HEK293 (cell line): ENCODE measurements at regions not wholly inside any gene's neighbourhood (a gene's known extent, or its start where the extent isn't known, plus 50 kb on each side); places are given as distances from the start of the nearest gene placed in this dataset.

ENCODE experiments used
- CTCF ChIA-PET: fragments of 350-600 bp; formaldehyde crosslinking; extraction: SDS; loops from one replicate; lab custom pipeline; 2021; ENCODE audit warnings: antibody characterized with exemption; lab: Yijun Ruan, JAX
- POLR2A ChIA-PET: fragments of 300-600 bp; formaldehyde crosslinking; extraction: SDS; loops from one replicate; lab custom pipeline; 2020; ENCODE audit warnings: antibody characterized with exemption, inconsistent platforms; lab: Yijun Ruan, JAX
- H3K27ac ChIP-seq: fragments of 200-500 bp; sonication (Bioruptor generic); 2 replicates; pipeline ENCODE4 v1.5.1; 2014; ENCODE audit warnings: low read depth, low read length, control low read depth, inconsistent platforms; ENCODE audit errors: extremely low read depth
- H3K36me3 ChIP-seq, 2 experiments: fragments of 200-500 bp in 1 of 2; sonication (Bioruptor generic) in 1 of 2; 1 replicate in 1 of 2; 2 replicates in 1 of 2; pipeline ENCODE4 v1.5.1; 2014 to 2017; ENCODE audit warnings: inconsistent platforms in 2 of 2, low read length in 2 of 2; ENCODE audit not compliant: control insufficient read depth in 2 of 2, insufficient read depth in 1 of 2
- H3K4me1 ChIP-seq: fragments of 200-500 bp; sonication (Bioruptor generic); 2 replicates; pipeline ENCODE4 v1.5.1; 2014; ENCODE audit warnings: mild to moderate bottlenecking, low read length, inconsistent platforms; ENCODE audit not compliant: control insufficient read depth, insufficient read depth
- H3K4me3 ChIP-seq: 2 replicates; pipeline ENCODE4 v1.5.1; 2011; ENCODE audit warnings: low read depth, mild to moderate bottlenecking, control low read depth, low read length, moderate library complexity
- H3K9me3 ChIP-seq: fragments of 200-500 bp; sonication (Bioruptor generic); 2 replicates; pipeline ENCODE4 v1.5.1; 2014; ENCODE audit warnings: low read depth, low read length, inconsistent platforms; ENCODE audit not compliant: control insufficient read depth, insufficient read depth
- GLIS2 ChIP-seq: fragments of 450-650 bp; formaldehyde crosslinking; IDR thresholded peaks from 2 replicates; pipeline ENCODE4 v1.5.1; 2016; ENCODE audit warnings: missing biosample characterization, missing genetic modification characterization
- HOXD13 ChIP-seq: sonication (generic); formaldehyde crosslinking; IDR thresholded peaks from 2 replicates; pipeline ENCODE4 v1.8.0; 2022; ENCODE audit warnings: missing genetic modification reagents, borderline replicate concordance
- IKZF3 ChIP-seq: fragments of 450-650 bp; IDR thresholded peaks from 2 replicates; pipeline ENCODE4 v1.5.0; 2018; ENCODE audit warnings: missing biosample characterization, mild to moderate bottlenecking, missing genetic modification characterization, moderate library complexity
- KLF8 ChIP-seq: fragments of 450-650 bp; formaldehyde crosslinking; IDR thresholded peaks from 2 replicates; pipeline ENCODE4 v1.5.1; 2016; ENCODE audit warnings: missing biosample characterization, missing genetic modification characterization
- KLF9 ChIP-seq: fragments of 450-650 bp; formaldehyde crosslinking; IDR thresholded peaks from 2 replicates; pipeline ENCODE4 v1.5.1; 2016; ENCODE audit warnings: missing biosample characterization, missing genetic modification characterization, low read depth
- MEIS1 ChIP-seq: sonication (generic); formaldehyde crosslinking; IDR thresholded peaks from 2 replicates; pipeline ENCODE4 v1.8.1; 2022; ENCODE audit warnings: missing genetic modification reagents, mild to moderate bottlenecking, borderline replicate concordance
- REPIN1 ChIP-seq: fragments of 450-650 bp; formaldehyde crosslinking; IDR thresholded peaks from 2 replicates; pipeline ENCODE4 v1.5.1; 2017; ENCODE audit warnings: missing biosample characterization, missing genetic modification characterization, low read depth
- SP2 ChIP-seq: fragments of 450-650 bp; formaldehyde crosslinking; IDR thresholded peaks from 2 replicates; pipeline ENCODE4 v1.5.1; 2016; ENCODE audit warnings: missing biosample characterization, missing genetic modification characterization
- SP3 ChIP-seq: fragments of 450-650 bp; formaldehyde crosslinking; IDR thresholded peaks from 2 replicates; pipeline ENCODE4 v1.5.1; 2016; ENCODE audit warnings: missing biosample characterization, missing genetic modification characterization
- ZBTB21 ChIP-seq: fragments of 450-650 bp; formaldehyde crosslinking; IDR thresholded peaks from 2 replicates; pipeline ENCODE4 v1.5.1; 2017; ENCODE audit warnings: missing biosample characterization, missing genetic modification characterization
- ZFP69B ChIP-seq: fragments of 450-650 bp; formaldehyde crosslinking; IDR thresholded peaks from 2 replicates; pipeline ENCODE4 v1.5.1; 2016; ENCODE audit warnings: missing biosample characterization, missing genetic modification characterization
- ZIC2 ChIP-seq: fragments of 450-650 bp; formaldehyde crosslinking; IDR thresholded peaks from 2 replicates; pipeline ENCODE4 v1.5.1; 2016; ENCODE audit warnings: missing biosample characterization, missing genetic modification characterization
- ZNF146 ChIP-seq: fragments of 450-650 bp; formaldehyde crosslinking; IDR thresholded peaks from 2 replicates; pipeline ENCODE4 v1.5.1; 2016; ENCODE audit warnings: missing biosample characterization, missing genetic modification characterization
- ZNF155 ChIP-seq: fragments of 450-650 bp; formaldehyde crosslinking; IDR thresholded peaks from 2 replicates; pipeline ENCODE4 v1.5.1; 2016; ENCODE audit warnings: missing biosample characterization, missing genetic modification characterization
- ZNF2 ChIP-seq: fragments of 450-650 bp; formaldehyde crosslinking; IDR thresholded peaks from 2 replicates; pipeline ENCODE4 v1.5.1; 2016; ENCODE audit warnings: missing biosample characterization, missing genetic modification characterization
- ZNF211 ChIP-seq: fragments of 450-650 bp; formaldehyde crosslinking; IDR thresholded peaks from 2 replicates; pipeline ENCODE4 v1.5.1; 2016; ENCODE audit warnings: low read depth, missing biosample characterization, missing genetic modification characterization
- ZNF221 ChIP-seq: fragments of 450-650 bp; formaldehyde crosslinking; IDR thresholded peaks from 2 replicates; pipeline ENCODE4 v1.5.1; 2017; ENCODE audit warnings: missing biosample characterization, missing genetic modification characterization, borderline replicate concordance
- ZNF223 ChIP-seq: fragments of 450-650 bp; formaldehyde crosslinking; IDR thresholded peaks from 2 replicates; pipeline ENCODE4 v1.5.1; 2016; ENCODE audit warnings: missing biosample characterization, missing genetic modification characterization
- ZNF248 ChIP-seq: fragments of 450-650 bp; formaldehyde crosslinking; IDR thresholded peaks from 2 replicates; pipeline ENCODE4 v1.5.1; 2017; ENCODE audit warnings: missing biosample characterization, missing genetic modification characterization
- ZNF426 ChIP-seq: fragments of 450-650 bp; formaldehyde crosslinking; IDR thresholded peaks from 2 replicates; pipeline ENCODE4 v1.5.1; 2017; ENCODE audit warnings: missing biosample characterization, missing genetic modification characterization, mild to moderate bottlenecking, inconsistent platforms, moderate library complexity
- ZNF48 ChIP-seq: fragments of 450-650 bp; formaldehyde crosslinking; IDR thresholded peaks from 2 replicates; pipeline ENCODE4 v1.5.1; 2016; ENCODE audit warnings: missing biosample characterization, missing genetic modification characterization
- ZNF521 ChIP-seq: fragments of 450-650 bp; formaldehyde crosslinking; IDR thresholded peaks from 2 replicates; pipeline ENCODE4 v1.5.1; 2017; ENCODE audit warnings: missing biosample characterization, mild to moderate bottlenecking, missing genetic modification characterization
- ZNF621 ChIP-seq: fragments of 450-650 bp; formaldehyde crosslinking; IDR thresholded peaks from 2 replicates; pipeline ENCODE4 v1.5.1; 2017; ENCODE audit warnings: missing biosample characterization, missing genetic modification characterization
- ZNF837 ChIP-seq: fragments of 450-650 bp; formaldehyde crosslinking; IDR thresholded peaks from 2 replicates; pipeline ENCODE4 v1.5.1; 2016; ENCODE audit warnings: missing biosample characterization, missing genetic modification characterization
- ZNF843 ChIP-seq: fragments of 450-650 bp; formaldehyde crosslinking; IDR thresholded peaks from 2 replicates; pipeline ENCODE4 v1.5.1; 2016; ENCODE audit warnings: missing biosample characterization, missing genetic modification characterization
- ZSCAN16 ChIP-seq: fragments of 450-650 bp; formaldehyde crosslinking; IDR thresholded peaks from 2 replicates; pipeline ENCODE4 v1.5.1; 2016; ENCODE audit warnings: missing biosample characterization, missing genetic modification characterization
- TF ChIP-seq, protein P1 (sequence below): fragments of 450-650 bp; formaldehyde crosslinking; IDR thresholded peaks from 2 replicates; pipeline ENCODE4 v1.5.1; 2016; ENCODE audit warnings: missing biosample characterization, missing genetic modification characterization
- TF ChIP-seq, protein P2 (sequence below): fragments of 450-650 bp; formaldehyde crosslinking; IDR thresholded peaks from 2 replicates; pipeline ENCODE4 v1.5.1; 2016; ENCODE audit warnings: missing biosample characterization, missing genetic modification characterization
- TF ChIP-seq, protein P3 (sequence below): IDR thresholded peaks from 2 replicates; pipeline ENCODE4 v1.6.1; 2011; ENCODE audit warnings: mild to moderate bottlenecking, low read depth, low read length, borderline replicate concordance

DNA sequence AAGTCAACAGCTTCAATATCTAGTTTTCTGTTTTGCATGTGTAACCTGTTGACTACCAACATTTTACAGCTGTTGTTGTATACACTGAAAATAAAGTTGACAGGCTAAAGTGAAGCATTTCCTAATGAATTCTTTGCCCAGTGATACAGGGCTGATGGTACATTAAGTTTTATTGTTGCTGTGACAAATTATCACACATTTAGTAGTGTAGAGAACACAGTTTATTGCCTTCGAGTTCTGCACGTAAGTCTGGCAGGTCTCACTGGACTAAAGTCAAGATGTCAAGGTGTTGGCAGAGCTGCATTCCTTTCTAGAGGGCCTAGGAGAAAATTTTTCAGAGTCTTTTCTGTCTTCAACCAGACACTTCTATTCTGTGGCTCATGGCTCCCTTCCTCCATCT lies 184.2 kb downstream of the SLITRK6 start:
- Histone ChIP-seq H3K4me1 (no peaks in the 10 kb centered on the region), H3K9me3 (no peaks in the 10 kb centered on the region), H3K36me3 (no peaks in the 10 kb centered on the region), H3K4me3 (no peak overlapping the region), H3K27ac (no peak overlapping the region)
- TF ChIP-seq GLIS2 = no peak
- TF ChIP-seq ZNF223 = no peak
- TF ChIP-seq KLF9 (tag by site-specific recombination) = no peak
- no peak for TF ChIP-seq ZNF146
- TF ChIP-seq ZSCAN16 (tag by site-specific recombination) = no peak
- no peak for TF ChIP-seq ZNF521 (tag by site-specific recombination)
- no peak for TF ChIP-seq MEIS1 (CRISPR knock-in tag)
- no peak for TF ChIP-seq ZIC2 (tag by site-specific recombination)
- TF ChIP-seq SP2 (tag by site-specific recombination) = no peak
- no peak for TF ChIP-seq ZNF621 (tag by site-specific recombination)
- TF ChIP-seq KLF8 (tag by site-specific recombination) = no peak
- no peak for TF ChIP-seq ZNF221 (tag by site-specific recombination)
- TF ChIP-seq ZFP69B = no peak
- TF ChIP-seq ZBTB21 (tag by site-specific recombination) = no peak
- TF ChIP-seq SP3 (tag by site-specific recombination) = no peak
- no peak for TF ChIP-seq ZNF426
- POLR2A ChIA-PET = no interaction called here
- CTCF ChIA-PET = no interaction called here

DNA sequence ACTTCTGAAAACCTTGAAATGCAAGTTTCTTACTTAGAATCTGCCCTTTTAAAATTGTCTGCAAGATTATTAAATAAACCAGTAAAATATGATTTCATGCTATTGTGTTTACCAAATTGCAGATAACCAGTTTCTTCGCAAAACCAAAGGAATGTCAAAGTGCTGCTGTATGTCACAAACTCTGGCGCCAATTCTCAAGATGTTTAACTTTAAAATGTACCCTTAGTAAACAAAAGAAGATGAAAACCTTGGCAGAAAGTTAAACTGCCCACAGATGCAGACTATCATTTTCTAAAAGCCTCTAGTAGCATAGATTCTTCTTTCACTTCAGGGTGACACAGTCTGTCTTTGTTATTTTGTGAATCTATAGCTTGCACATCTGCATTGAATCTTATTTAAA lies 189.2 kb downstream of the SLITRK6 start:
- Histone ChIP-seq H3K4me1 (no peaks in the 10 kb centered on the region), H3K36me3 (no peaks in the 10 kb centered on the region), H3K9me3 (no peaks in the 10 kb centered on the region), H3K27ac (no peak overlapping the region), H3K4me3 (no peak overlapping the region)
- POLR2A ChIA-PET = no interaction called here
- CTCF ChIA-PET = no interaction called here
- no peak for TF ChIP-seq ZNF211 (tag by site-specific recombination)
- no peak for TF ChIP-seq ZNF155 (tag by site-specific recombination)
- no peak for TF ChIP-seq IKZF3
- no peak for TF ChIP-seq ZNF48 (tag by site-specific recombination)
- TF ChIP-seq, protein P1, sequence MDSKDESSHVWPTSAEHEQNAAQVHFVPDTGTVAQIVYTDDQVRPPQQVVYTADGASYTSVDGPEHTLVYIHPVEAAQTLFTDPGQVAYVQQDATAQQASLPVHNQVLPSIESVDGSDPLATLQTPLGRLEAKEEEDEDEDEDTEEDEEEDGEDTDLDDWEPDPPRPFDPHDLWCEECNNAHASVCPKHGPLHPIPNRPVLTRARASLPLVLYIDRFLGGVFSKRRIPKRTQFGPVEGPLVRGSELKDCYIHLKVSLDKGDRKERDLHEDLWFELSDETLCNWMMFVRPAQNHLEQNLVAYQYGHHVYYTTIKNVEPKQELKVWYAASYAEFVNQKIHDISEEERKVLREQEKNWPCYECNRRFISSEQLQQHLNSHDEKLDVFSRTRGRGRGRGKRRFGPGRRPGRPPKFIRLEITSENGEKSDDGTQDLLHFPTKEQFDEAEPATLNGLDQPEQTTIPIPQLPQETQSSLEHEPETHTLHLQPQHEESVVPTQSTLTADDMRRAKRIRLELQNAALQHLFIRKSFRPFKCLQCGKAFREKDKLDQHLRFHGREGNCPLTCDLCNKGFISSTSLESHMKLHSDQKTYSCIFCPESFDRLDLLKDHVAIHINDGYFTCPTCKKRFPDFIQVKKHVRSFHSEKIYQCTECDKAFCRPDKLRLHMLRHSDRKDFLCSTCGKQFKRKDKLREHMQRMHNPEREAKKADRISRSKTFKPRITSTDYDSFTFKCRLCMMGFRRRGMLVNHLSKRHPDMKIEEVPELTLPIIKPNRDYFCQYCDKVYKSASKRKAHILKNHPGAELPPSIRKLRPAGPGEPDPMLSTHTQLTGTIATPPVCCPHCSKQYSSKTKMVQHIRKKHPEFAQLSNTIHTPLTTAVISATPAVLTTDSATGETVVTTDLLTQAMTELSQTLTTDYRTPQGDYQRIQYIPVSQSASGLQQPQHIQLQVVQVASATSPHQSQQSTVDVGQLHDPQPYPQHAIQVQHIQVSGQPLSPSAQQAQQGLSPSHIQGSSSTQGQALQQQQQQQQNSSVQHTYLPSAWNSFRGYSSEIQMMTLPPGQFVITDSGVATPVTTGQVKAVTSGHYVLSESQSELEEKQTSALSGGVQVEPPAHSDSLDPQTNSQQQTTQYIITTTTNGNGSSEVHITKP (tag by site-specific recombination) = no peak
- TF ChIP-seq REPIN1 (tag by site-specific recombination) = no peak
- TF ChIP-seq HOXD13 (CRISPR knock-in tag) = no peak
- no peak for TF ChIP-seq ZNF843 (tag by site-specific recombination)
- TF ChIP-seq, protein P2, sequence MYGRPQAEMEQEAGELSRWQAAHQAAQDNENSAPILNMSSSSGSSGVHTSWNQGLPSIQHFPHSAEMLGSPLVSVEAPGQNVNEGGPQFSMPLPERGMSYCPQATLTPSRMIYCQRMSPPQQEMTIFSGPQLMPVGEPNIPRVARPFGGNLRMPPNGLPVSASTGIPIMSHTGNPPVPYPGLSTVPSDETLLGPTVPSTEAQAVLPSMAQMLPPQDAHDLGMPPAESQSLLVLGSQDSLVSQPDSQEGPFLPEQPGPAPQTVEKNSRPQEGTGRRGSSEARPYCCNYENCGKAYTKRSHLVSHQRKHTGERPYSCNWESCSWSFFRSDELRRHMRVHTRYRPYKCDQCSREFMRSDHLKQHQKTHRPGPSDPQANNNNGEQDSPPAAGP = no peak
- TF ChIP-seq ZNF2 (tag by site-specific recombination) = no peak
- TF ChIP-seq ZNF621 (tag by site-specific recombination) = no peak
- TF ChIP-seq ZNF837 (tag by site-specific recombination) = no peak
- TF ChIP-seq, protein P3, sequence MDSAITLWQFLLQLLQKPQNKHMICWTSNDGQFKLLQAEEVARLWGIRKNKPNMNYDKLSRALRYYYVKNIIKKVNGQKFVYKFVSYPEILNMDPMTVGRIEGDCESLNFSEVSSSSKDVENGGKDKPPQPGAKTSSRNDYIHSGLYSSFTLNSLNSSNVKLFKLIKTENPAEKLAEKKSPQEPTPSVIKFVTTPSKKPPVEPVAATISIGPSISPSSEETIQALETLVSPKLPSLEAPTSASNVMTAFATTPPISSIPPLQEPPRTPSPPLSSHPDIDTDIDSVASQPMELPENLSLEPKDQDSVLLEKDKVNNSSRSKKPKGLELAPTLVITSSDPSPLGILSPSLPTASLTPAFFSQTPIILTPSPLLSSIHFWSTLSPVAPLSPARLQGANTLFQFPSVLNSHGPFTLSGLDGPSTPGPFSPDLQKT = no peak
- TF ChIP-seq ZNF248 (tag by site-specific recombination) = no peak
- TF ChIP-seq KLF8 (tag by site-specific recombination) = no peak
